Neural progenitor cell (in vitro differentiated cells): ENCODE measurements at regions not wholly inside any gene's neighbourhood (a gene's known extent, or its start where the extent isn't known, plus 50 kb on each side); places are given as distances from the start of the nearest gene placed in this dataset.

Source experiments
- DNase-seq: peaks from one replicate; pipeline ENCODE4 v3.0.0-alpha.2; 2016; ENCODE audit warnings: low spot score
- H2AFZ ChIP-seq: fragments of 200-600 bp; sonication (generic); replicated peaks from 2 replicates; pipeline ENCODE4 v1.6.1; 2016; ENCODE audit warnings: antibody characterized with exemption
- H3F3A ChIP-seq: fragments of 200-600 bp; sonication (generic); 2 replicates; pipeline ENCODE4 v1.6.1; 2016; ENCODE audit warnings: antibody characterized with exemption, low read depth
- H3K27ac ChIP-seq: fragments of 200-600 bp; sonication (generic); 2 replicates; pipeline ENCODE4 v1.5.1; 2016; ENCODE audit warnings: mild to moderate bottlenecking
- H3K27me3 ChIP-seq: fragments of 200-600 bp; sonication (generic); 2 replicates; pipeline ENCODE4 v1.6.1; 2016; ENCODE audit warnings: mild to moderate bottlenecking, moderate library complexity
- H3K36me3 ChIP-seq: fragments of 200-600 bp; sonication (generic); 2 replicates; pipeline ENCODE4 v1.5.1; 2016
- H3K4me1 ChIP-seq: fragments of 200-600 bp; sonication (generic); 2 replicates; pipeline ENCODE4 v1.6.1; 2016; ENCODE audit warnings: mixed run types
- H3K4me2 ChIP-seq: fragments of 200-600 bp; sonication (generic); 2 replicates; pipeline ENCODE4 v1.6.1; 2016
- H3K4me3 ChIP-seq: fragments of 200-600 bp; sonication (generic); 2 replicates; pipeline ENCODE4 v1.5.1; 2016
- H3K79me2 ChIP-seq: fragments of 200-600 bp; sonication (generic); 2 replicates; pipeline ENCODE4 v1.6.1; 2016; ENCODE audit warnings: low read depth
- H3K9ac ChIP-seq: fragments of 200-600 bp; sonication (generic); 2 replicates; pipeline ENCODE4 v1.6.1; 2016
- H3K9me3 ChIP-seq: fragments of 200-600 bp; sonication (generic); 2 replicates; pipeline ENCODE4 v1.5.1; 2016; ENCODE audit warnings: low read depth
- H4K20me1 ChIP-seq: fragments of 200-600 bp; sonication (generic); 2 replicates; pipeline ENCODE4 v1.6.1; 2016; ENCODE audit warnings: low read depth
- H3K27ac Mint-ChIP-seq: 3 replicates; pipeline ENCODE4 v1.8.0; 2021; ENCODE audit warnings: mixed read lengths
- H3K27me3 Mint-ChIP-seq: 2 replicates; pipeline ENCODE4 v1.8.0; 2022; ENCODE audit warnings: low read depth, mild to moderate bottlenecking, inconsistent platforms, moderate library complexity, mixed read lengths; ENCODE audit not compliant: insufficient read depth
- H3K36me3 Mint-ChIP-seq: 3 replicates; pipeline ENCODE4 v1.8.0; 2021; ENCODE audit warnings: mixed read lengths
- H3K4me1 Mint-ChIP-seq: 3 replicates; pipeline ENCODE4 v1.8.0; 2021; ENCODE audit warnings: mixed read lengths
- H3K4me3 Mint-ChIP-seq: 3 replicates; pipeline ENCODE4 v1.8.0; 2021; ENCODE audit warnings: mild to moderate bottlenecking, moderate library complexity, mixed read lengths
- H3K9me3 Mint-ChIP-seq: 3 replicates; pipeline ENCODE4 v1.8.0; 2020; ENCODE audit warnings: mixed read lengths
- CTCF ChIP-seq: fragments of 200-600 bp; sonication (generic); IDR thresholded peaks from 2 replicates; pipeline ENCODE4 v1.5.1; 2017; ENCODE audit warnings: antibody characterized with exemption, mild to moderate bottlenecking
- EZH2 ChIP-seq: fragments of 200-600 bp; sonication (generic); IDR thresholded peaks from 2 replicates; pipeline ENCODE4 v1.6.1; 2017; ENCODE audit warnings: antibody characterized with exemption, mild to moderate bottlenecking, moderate library complexity
- EZH2phosphoT487 ChIP-seq: fragments of 200-600 bp; sonication (generic); IDR thresholded peaks from 2 replicates; pipeline ENCODE4 v1.6.1; 2017; ENCODE audit warnings: antibody characterized with exemption

- H3K4me1 ChIP-seq: peaks cover 16% of the 10 kb centered on the region
- H3K79me2 ChIP-seq: no peaks in the 10 kb centered on the region
- no peak for DNase-seq
- no peak for TF ChIP-seq EZH2
- TF ChIP-seq EZH2phosphoT487: no peak
- no peak for TF ChIP-seq CTCF
- H2AFZ ChIP-seq: no peak overlapping the region
- H3K4me1 Mint-ChIP-seq: peaks cover 18% of the 10 kb centered on the region
- H3K27ac Mint-ChIP-seq: no peak overlapping the region
- H4K20me1 ChIP-seq: no peaks in the 10 kb centered on the region
- H3K36me3 ChIP-seq: no peaks in the 10 kb centered on the region
- H3K4me3 ChIP-seq: no peak overlapping the region
- H3K9me3 Mint-ChIP-seq: peaks cover 4% of the 10 kb centered on the region
- H3K27me3 Mint-ChIP-seq: no peaks in the 10 kb centered on the region
- H3K4me2 ChIP-seq: no peak overlapping the region
- no peaks in the 10 kb centered on the region for H3K27me3 ChIP-seq
- no peaks in the 10 kb centered on the region for H3F3A ChIP-seq
- H3K9ac ChIP-seq: no peak overlapping the region
- H3K9me3 ChIP-seq: no peaks in the 10 kb centered on the region
- no peak overlapping the region for H3K27ac ChIP-seq
- H3K36me3 Mint-ChIP-seq: no peaks in the 10 kb centered on the region
- no peak overlapping the region for H3K4me3 Mint-ChIP-seq
Observed at GRCh38 chr3:178194539-178194938, 341.7 kb upstream of the KCNMB2 start.

GRCh38 chr3:178195824-178196223 is 340.4 kb upstream of the KCNMB2 start:
- peaks cover 16% of the 10 kb centered on the region for H3K4me1 Mint-ChIP-seq
- Histone ChIP-seq H3K27me3 (no peaks in the 10 kb centered on the region), H3K4me3 (no peak overlapping the region), H3K79me2 (no peaks in the 10 kb centered on the region), H2AFZ (no peak overlapping the region), H3K36me3 (no peaks in the 10 kb centered on the region), H3K9ac (no peak overlapping the region), H3K9me3 (no peaks in the 10 kb centered on the region), H3K4me2 (no peak overlapping the region), H3F3A (no peaks in the 10 kb centered on the region), H3K4me1 (peaks cover 7% of the 10 kb centered on the region), H3K27ac (no peak overlapping the region), H4K20me1 (no peaks in the 10 kb centered on the region)
- TF ChIP-seq EZH2: no peak
- TF ChIP-seq CTCF: no peak
- TF ChIP-seq EZH2phosphoT487: no peak
- no peaks in the 10 kb centered on the region for H3K27me3 Mint-ChIP-seq
- H3K27ac Mint-ChIP-seq: no peak overlapping the region
- no peaks in the 10 kb centered on the region for H3K36me3 Mint-ChIP-seq
- H3K9me3 Mint-ChIP-seq: peaks cover 4% of the 10 kb centered on the region
- H3K4me3 Mint-ChIP-seq: no peak overlapping the region
- no peak for DNase-seq

GRCh38 chr3:178198329-178198728 is 337.9 kb upstream of the KCNMB2 start:
- DNase-seq: no peak
- H3K4me3 Mint-ChIP-seq: no peak overlapping the region
- H4K20me1 ChIP-seq: no peaks in the 10 kb centered on the region
- H3K9ac ChIP-seq: no peak overlapping the region
- no peaks in the 10 kb centered on the region for H3K36me3 ChIP-seq
- H3K4me1 ChIP-seq: peaks cover 12% of the 10 kb centered on the region
- no peaks in the 10 kb centered on the region for H3K9me3 ChIP-seq
- H3K27ac Mint-ChIP-seq: no peak overlapping the region
- H3K4me3 ChIP-seq: no peak overlapping the region
- no peak overlapping the region for H3K4me2 ChIP-seq
- no peaks in the 10 kb centered on the region for H3K9me3 Mint-ChIP-seq
- H3K27me3 Mint-ChIP-seq: peaks cover 3% of the 10 kb centered on the region
- no peaks in the 10 kb centered on the region for H3K79me2 ChIP-seq
- peaks cover 28% of the 10 kb centered on the region for H3K4me1 Mint-ChIP-seq
- no peak for TF ChIP-seq EZH2phosphoT487
- TF ChIP-seq CTCF: no peak
- TF ChIP-seq EZH2: no peak
- no peaks in the 10 kb centered on the region for H3K27me3 ChIP-seq
- no peak overlapping the region for H3K27ac ChIP-seq
- no peaks in the 10 kb centered on the region for H3K36me3 Mint-ChIP-seq
- H2AFZ ChIP-seq: no peak overlapping the region
- no peaks in the 10 kb centered on the region for H3F3A ChIP-seq
